ENCODE measurements at regions not wholly inside any gene's neighbourhood (a gene's known extent, or its start where the extent isn't known, plus 50 kb on each side); places are given as distances from the start of the nearest gene placed in this dataset.

DNA sequence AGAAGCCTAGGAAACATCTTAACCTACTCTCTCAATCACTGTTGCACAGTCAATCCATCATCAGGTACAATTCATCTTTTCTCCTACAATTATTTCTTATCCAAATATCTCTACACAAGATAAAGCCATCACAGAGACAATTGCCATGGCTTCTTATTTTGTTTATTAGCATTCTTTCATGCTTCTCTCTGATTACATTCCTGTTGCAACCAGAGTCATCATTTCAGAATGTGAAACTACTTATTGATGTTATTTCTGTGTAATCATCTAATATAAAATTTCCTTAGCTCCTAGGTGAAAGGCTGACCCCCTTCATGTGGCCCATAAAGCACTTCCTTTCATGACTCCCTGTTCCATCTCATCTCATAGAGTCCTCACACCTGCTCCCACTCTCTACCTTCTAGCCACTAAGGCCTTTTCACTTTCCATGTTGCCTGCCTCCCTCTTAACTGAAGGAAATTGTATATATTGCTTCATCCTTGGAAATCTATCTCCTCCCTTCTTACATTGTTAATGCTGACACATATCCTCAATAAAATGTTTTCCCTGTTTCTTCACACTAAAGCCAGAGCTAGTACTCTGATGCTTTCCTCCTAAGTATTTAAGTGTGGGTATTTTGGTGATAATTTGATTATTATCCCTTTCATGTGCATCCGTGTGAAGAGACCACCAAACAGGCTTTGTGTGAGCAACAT lies 829.9 kb downstream of the FAT4 start:
- no peak for TF ChIP-seq POLR2A (IDR thresholded peaks at IDR 0.05; ENCODE audit: low read depth, low read length)
- TF ChIP-seq CTCF (IDR thresholded peaks at IDR 0.05; ENCODE audit: extremely low read depth in 1 of 2, insufficient read depth in 1 of 2, low read depth in 1 of 2, low read length in 2 of 2), result no peak
- no peak for TF ChIP-seq EZH2 (IDR thresholded peaks at IDR 0.05; ENCODE audit: borderline replicate concordance, low read depth, low read length, severe bottlenecking)
- TF ChIP-seq POLR2AphosphoS5 (IDR thresholded peaks at IDR 0.05; ENCODE audit: insufficient read depth, low read depth, low read length), result no peak
- TF ChIP-seq GATA2 (IDR thresholded peaks at IDR 0.05; ENCODE audit: insufficient read depth, insufficient read length, low read depth, low read length), result no peak
- no peak for TF ChIP-seq MYC (IDR thresholded peaks at IDR 0.05; ENCODE audit: low read depth, low read length)
- TF ChIP-seq MAX (IDR thresholded peaks at IDR 0.05; ENCODE audit: insufficient read depth, insufficient read length), result no peak
